ENCODE measurements at regions not wholly inside any gene's neighbourhood (a gene's known extent, or its start where the extent isn't known, plus 50 kb on each side); places are given as distances from the start of the nearest gene placed in this dataset.
"Not testable (repeated sequence)": the region's sequence is repeated elsewhere in the genome, so short reads cannot be mapped to it uniquely, and the experiment has no call there.

GRCh38 chr1:102821707-102822106 lies 286.6 kb downstream of the COL11A1 start:
- DNase-seq: no peak

DNA sequence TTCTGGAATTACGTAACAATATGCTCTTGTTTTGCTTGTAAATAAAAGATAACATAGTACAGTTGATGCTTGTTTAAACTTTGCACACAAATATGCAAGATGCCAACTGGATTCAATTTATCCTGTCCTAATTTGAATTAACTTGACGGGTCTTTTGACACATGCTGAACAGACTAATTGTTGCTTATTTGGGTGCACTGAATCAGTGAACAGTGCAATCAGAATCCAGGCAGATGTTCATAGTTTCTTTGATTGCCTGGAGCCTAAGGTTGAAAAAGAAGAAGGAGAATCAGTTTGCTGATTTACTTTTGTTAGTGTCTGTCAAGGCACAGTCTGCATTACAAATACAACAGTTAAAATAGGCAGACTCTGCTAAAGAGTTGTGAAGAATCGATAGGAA lies 307.9 kb downstream of the COL11A1 start:
- no peak for DNase-seq

GRCh38 chr1:102799496-102799895 lies 308.8 kb downstream of the COL11A1 start:
- DNase-seq: no peak

DNA sequence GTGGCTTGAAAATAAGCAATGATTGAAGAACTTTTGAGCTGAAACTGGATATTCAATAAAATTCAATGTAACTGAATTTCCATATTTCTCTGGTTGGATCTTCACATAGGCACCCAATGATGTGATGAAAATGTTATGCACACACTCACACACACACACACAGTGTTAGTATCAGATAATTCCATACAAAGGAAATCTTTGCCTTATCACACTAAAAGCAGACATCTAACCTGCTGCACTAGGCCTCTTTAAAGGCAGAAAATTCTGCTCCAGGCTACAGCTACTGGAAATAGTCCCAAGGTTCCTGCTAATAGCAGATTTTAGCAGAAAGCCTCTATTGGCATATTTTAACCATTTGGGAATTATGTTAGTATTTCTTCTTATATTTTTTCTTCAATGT lies 309.6 kb downstream of the COL11A1 start:
- DNase-seq: no peak

- DNase-seq: no peak
Measured at GRCh38 chr1:102796429-102796828, 311.9 kb downstream of the COL11A1 start.

GRCh38 chr1:102790997-102791396 lies 317.3 kb downstream of the COL11A1 start:
- no peak for DNase-seq

DNA sequence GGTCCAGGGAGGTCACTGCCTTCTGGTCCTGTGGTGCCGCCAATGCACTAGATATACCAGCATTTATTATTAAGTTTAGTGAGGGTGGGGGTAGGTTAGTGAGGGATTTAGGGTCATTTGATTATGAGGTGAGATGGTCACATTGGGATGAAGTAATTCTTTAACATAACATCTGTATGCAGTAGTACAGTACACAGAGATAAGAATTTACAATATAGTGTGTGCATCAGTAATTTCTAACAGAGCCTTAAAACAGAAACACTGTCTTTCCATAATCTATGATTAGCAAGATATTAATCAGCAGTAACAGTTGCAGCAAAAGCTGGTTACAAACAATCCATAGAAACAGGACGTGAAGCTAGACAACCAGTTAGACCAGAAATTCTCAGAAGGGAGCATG lies 318.4 kb downstream of the COL11A1 start:
- not testable (repeated sequence) for DNase-seq

DNA sequence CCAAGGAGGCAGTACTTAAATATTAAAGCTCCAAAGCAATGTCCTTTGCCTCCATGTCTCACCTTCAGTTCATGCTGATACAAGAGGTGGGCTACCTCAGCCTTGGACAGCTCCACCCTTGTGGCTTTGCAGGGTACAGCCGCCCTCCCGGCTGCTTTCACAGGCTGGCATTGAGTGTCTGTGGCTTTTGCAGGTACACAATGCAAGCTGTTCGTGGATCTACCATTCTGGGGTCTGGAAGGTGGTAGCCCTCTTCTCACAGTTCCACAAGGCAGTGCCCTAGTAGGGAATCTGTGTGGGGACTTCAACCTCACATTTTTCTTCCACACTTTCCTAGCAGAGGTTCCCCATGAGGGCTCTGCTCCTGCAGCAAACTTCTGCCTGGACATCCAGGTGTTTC lies 324.8 kb downstream of the COL11A1 start:
- DNase-seq: no peak

GRCh38 chr1:102782144-102782543 lies 326.2 kb downstream of the COL11A1 start:
- no peak for DNase-seq

DNA sequence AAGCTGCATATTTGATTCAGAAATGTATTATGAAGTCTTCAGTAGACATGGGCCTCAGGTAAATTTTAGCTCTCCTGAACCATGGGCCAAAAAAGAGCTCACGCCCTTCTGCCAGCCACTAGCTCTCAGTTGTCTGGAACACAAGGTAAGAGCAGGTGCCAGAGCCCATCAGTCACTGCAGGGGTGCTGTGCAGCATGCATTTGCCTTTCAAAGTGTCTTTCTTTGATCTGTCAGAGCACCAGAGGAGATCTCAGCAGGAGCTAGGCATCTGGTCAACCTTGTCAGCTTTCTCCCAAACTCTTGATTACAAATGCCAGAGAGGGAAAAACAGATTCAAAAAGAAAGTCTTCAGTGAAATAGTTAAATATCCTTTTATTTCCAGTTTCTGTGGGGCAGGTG lies 332.3 kb downstream of the COL11A1 start:
- DNase-seq: no peak

- DNase-seq: no peak
Measured at GRCh38 chr1:102772831-102773230, 335.5 kb downstream of the COL11A1 start.

DNA sequence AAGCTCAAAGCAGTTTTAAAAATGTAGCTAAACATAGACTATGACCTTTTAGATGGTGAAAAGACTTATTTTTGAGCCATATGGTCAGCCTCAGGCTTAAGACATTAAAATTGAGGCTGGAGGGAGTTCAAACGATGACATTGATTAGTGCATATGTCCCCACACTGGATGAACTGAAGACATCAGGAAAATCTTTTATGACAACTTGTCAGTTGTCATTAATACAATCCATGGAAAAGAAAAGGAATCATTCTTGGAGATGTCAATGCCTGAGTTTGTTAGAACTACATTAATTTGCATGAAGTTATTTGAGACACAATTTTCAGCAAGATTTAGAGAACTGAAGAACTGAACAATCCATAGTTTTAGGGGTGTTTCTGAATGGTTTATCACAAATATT lies 349.9 kb downstream of the COL11A1 start:
- DNase-seq: no peak

- DNase-seq: no peak
Measured at GRCh38 chr1:102757363-102757762, 351.0 kb downstream of the COL11A1 start.

GRCh38 chr1:102751111-102751510 lies 357.2 kb downstream of the COL11A1 start:
- DNase-seq: no peak

DNA sequence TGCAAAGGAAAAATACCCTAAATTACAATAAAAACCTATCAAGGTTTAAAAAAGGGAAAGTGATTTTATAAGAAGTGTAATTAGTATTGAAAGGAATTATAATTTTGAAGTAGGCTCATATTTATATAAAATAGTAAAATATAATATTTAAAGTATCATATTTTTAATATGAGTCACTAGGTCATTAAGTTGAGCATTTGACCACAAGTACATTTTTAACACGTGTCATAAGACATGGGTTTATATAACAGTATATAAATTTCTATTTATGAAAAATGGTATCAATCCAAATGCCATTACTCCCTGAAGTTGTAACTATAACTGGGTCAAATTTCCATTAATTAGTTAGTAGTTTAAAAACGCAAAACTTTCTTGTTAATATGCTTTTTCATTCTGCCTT lies 365.9 kb downstream of the COL11A1 start:
- DNase-seq: no peak

GRCh38 chr1:102733491-102734236 lies 374.7 kb downstream of the COL11A1 start:
- DNase-seq: no peak

DNA sequence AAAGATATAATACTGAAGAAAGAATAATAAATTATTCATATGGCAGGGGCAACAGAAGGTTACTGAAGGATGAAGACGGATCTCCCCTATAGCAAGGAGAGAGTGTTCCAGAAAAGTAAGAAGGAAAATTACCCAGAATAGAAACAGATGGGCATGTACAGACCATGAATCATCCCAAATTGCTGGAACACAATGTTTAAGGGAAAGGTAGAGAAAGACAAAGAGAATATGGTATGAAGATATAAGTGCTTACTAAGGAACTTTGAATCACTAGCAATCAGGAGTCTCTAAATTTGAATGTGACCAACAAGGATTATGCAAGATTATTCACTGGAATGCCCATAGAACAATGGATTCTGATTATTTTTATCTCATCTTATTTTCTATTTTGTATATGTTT lies 375.4 kb downstream of the COL11A1 start:
- no peak for DNase-seq

- DNase-seq: no peak
Measured at GRCh38 chr1:102726417-102726816, 381.9 kb downstream of the COL11A1 start.

- DNase-seq: no peak
Measured at GRCh38 chr1:102724741-102725140, 383.6 kb downstream of the COL11A1 start.

GRCh38 chr1:102715150-102715549 lies 393.2 kb downstream of the COL11A1 start:
- DNase-seq: no peak

GRCh38 chr1:102699524-102699923 lies 408.8 kb downstream of the COL11A1 start:
- no peak for DNase-seq

- no peak for DNase-seq
Measured at GRCh38 chr1:102693345-102693744, 415.0 kb downstream of the COL11A1 start.

- no peak for DNase-seq
Measured at GRCh38 chr1:102691592-102692090, 416.7 kb downstream of the COL11A1 start.

DNA sequence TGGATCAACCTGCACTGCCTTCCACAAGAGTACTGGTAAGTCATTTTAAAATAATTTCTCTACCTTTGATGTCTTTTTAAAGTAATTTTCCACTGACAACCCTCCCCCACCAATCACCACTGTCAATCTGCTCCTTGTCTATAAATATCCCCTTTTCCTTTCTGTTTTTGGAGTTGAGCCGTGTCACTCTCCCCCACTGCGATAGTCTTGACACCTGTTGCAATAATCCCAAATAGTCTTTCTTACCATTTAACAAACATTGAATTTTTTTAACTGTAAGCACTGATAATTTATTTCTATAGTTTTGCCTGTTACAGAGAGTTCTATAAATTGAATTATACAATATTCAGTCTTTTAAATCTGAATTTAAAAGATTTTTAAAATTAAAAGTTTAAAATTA lies 420.9 kb downstream of the COL11A1 start:
- no peak for DNase-seq

- no peak for DNase-seq
Measured at GRCh38 chr1:102661481-102661880, 446.8 kb downstream of the COL11A1 start.

Data from CD4-positive, alpha-beta T cell treated with Interleukin-21 for 1 hour (primary cell).